ENCODE measurements at regions not wholly inside any gene's neighbourhood (a gene's known extent, or its start where the extent isn't known, plus 50 kb on each side); places are given as distances from the start of the nearest gene placed in this dataset.

DNA sequence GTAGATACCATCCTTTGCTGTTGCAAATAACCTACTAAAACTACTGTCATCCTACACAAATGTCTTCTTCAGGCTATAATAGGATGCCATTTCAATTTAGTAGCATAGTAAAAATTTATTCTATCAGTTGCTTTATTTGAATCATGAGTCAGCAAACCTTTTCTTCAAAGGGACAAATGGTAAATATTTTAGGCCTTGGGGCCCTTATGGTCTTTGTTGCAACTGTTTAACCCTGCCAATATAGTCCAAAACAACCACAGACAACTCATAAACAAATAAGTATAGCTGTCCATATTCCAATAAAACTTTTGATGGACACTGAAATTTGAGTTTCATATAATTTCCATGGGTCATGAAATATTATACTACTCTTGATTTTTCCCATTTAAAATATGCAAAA, 54.0 kb upstream of the CCBE1 start:
- DNase-seq = no peak

GRCh38 chr18:59748628-59749360, 51.6 kb upstream of the CCBE1 start:
- DNase-seq = no peak

Data from hematopoietic multipotent progenitor cell treated with erythropoietin and hydrocortisone succinate and interleukin-3 and kit ligand, for 6 days (in vitro differentiated cells).